ENCODE measurements at regions not wholly inside any gene's neighbourhood (a gene's known extent, or its start where the extent isn't known, plus 50 kb on each side); places are given as distances from the start of the nearest gene placed in this dataset.

- ATAC-seq (no peak), DNase-seq (no peak)
- Histone ChIP-seq H3K9me3 (no peaks in the 10 kb centered on the region), H3K4me3 (no peak overlapping the region), H3K27ac (no peak overlapping the region), H3K36me3 (no peaks in the 10 kb centered on the region), H3K4me1 (no peaks in the 10 kb centered on the region), H3K27me3 (no peaks in the 10 kb centered on the region)
- no peak for TF ChIP-seq POLR2A (IDR thresholded peaks at IDR 0.05)
- TF ChIP-seq, protein P1, sequence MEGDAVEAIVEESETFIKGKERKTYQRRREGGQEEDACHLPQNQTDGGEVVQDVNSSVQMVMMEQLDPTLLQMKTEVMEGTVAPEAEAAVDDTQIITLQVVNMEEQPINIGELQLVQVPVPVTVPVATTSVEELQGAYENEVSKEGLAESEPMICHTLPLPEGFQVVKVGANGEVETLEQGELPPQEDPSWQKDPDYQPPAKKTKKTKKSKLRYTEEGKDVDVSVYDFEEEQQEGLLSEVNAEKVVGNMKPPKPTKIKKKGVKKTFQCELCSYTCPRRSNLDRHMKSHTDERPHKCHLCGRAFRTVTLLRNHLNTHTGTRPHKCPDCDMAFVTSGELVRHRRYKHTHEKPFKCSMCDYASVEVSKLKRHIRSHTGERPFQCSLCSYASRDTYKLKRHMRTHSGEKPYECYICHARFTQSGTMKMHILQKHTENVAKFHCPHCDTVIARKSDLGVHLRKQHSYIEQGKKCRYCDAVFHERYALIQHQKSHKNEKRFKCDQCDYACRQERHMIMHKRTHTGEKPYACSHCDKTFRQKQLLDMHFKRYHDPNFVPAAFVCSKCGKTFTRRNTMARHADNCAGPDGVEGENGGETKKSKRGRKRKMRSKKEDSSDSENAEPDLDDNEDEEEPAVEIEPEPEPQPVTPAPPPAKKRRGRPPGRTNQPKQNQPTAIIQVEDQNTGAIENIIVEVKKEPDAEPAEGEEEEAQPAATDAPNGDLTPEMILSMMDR (IDR thresholded peaks at IDR 0.05 in 4 of 5, conservative IDR thresholded peaks at IDR 0.05 in 1 of 5), result no peak
- intact Hi-C loops (cut with DNase I; ENCODE audit: low total_unique reads), result no loop called here
- in situ Hi-C loops (cut with MboI; ENCODE audit: low sequenced_read_pairs in 4 of 4), result loop anchor here (10.0 to 25.0 kb wide), 2 partner anchors 892 to 900 kb away; no protein-coding TSS in a partner anchor
Measured at GRCh38 chr13:84912720-84913119, 886.5 kb downstream of the SLITRK6 start.

GRCh38 chr13:84910423-84910822 is 888.8 kb downstream of the SLITRK6 start:
- ATAC-seq, result no peak
- Histone ChIP-seq H3K36me3 (no peaks in the 10 kb centered on the region), H3K4me3 (no peak overlapping the region), H3K9me3 (no peaks in the 10 kb centered on the region), H3K27ac (no peak overlapping the region), H3K27me3 (no peaks in the 10 kb centered on the region), H3K4me1 (no peaks in the 10 kb centered on the region)
- intact Hi-C loops (cut with DNase I; ENCODE audit: low total_unique reads), result no loop called here
- in situ Hi-C loops (cut with MboI; ENCODE audit: low sequenced_read_pairs in 4 of 4), result loop anchor here (10.0 to 25.0 kb wide), 2 partner anchors 894 to 902 kb away; no protein-coding TSS in a partner anchor
- no peak for DNase-seq
- TF ChIP-seq, protein P1 (IDR thresholded peaks at IDR 0.05 in 4 of 5, conservative IDR thresholded peaks at IDR 0.05 in 1 of 5), result no peak
- no peak for TF ChIP-seq POLR2A (IDR thresholded peaks at IDR 0.05)

GRCh38 chr13:84903391-84903790 is 895.8 kb downstream of the SLITRK6 start:
- TF ChIP-seq, protein P1 (IDR thresholded peaks at IDR 0.05 in 4 of 5, conservative IDR thresholded peaks at IDR 0.05 in 1 of 5), result no peak
- TF ChIP-seq POLR2A (IDR thresholded peaks at IDR 0.05), result no peak
- DNase-seq, result no peak
- H3K4me1 ChIP-seq, result no peaks in the 10 kb centered on the region
- H3K36me3 ChIP-seq, result no peaks in the 10 kb centered on the region
- no peak overlapping the region for H3K4me3 ChIP-seq
- H3K9me3 ChIP-seq, result no peaks in the 10 kb centered on the region
- in situ Hi-C loops (cut with MboI; ENCODE audit: low sequenced_read_pairs in 4 of 4), result loop anchor here in 3 of 4 donors (25.0 kb wide), 1 partner anchor 909 kb away; no protein-coding TSS in a partner anchor
- intact Hi-C loops (cut with DNase I; ENCODE audit: low total_unique reads), result no loop called here
- ATAC-seq, result no peak
- no peaks in the 10 kb centered on the region for H3K27me3 ChIP-seq
- no peak overlapping the region for H3K27ac ChIP-seq

DNA sequence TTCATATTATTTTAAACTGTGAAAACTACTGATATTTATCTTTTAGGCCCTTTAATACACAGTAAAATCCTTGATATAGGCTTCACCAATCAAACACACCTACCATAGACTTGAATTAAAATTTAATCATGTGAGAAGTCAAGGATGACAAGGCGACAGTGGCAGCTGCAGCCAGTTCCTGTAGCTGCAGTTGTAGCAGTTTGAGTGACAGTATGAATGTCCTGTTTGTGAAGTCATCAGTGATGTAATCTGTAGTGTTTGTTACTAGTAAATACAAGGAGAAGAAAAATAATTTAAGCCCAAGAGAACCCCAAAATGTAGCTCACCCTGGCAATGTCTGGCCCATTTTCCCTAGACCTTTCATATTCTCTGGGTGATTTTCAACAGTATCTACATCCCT is 897.0 kb downstream of the SLITRK6 start:
- TF ChIP-seq POLR2A (IDR thresholded peaks at IDR 0.05), result no peak
- TF ChIP-seq, protein P1 (IDR thresholded peaks at IDR 0.05 in 4 of 5, conservative IDR thresholded peaks at IDR 0.05 in 1 of 5), result no peak
- ATAC-seq (no peak), DNase-seq (no peak)
- in situ Hi-C loops (cut with MboI; ENCODE audit: low sequenced_read_pairs in 4 of 4) (loop anchor here in 3 of 4 donors (25.0 kb wide), 1 partner anchor 910 kb away; no protein-coding TSS in a partner anchor), intact Hi-C loops (cut with DNase I; ENCODE audit: low total_unique reads) (no loop called here)
- Histone ChIP-seq H3K36me3 (no peaks in the 10 kb centered on the region), H3K4me3 (no peak overlapping the region), H3K27me3 (no peaks in the 10 kb centered on the region), H3K9me3 (no peaks in the 10 kb centered on the region), H3K27ac (no peak overlapping the region), H3K4me1 (no peaks in the 10 kb centered on the region)

DNA sequence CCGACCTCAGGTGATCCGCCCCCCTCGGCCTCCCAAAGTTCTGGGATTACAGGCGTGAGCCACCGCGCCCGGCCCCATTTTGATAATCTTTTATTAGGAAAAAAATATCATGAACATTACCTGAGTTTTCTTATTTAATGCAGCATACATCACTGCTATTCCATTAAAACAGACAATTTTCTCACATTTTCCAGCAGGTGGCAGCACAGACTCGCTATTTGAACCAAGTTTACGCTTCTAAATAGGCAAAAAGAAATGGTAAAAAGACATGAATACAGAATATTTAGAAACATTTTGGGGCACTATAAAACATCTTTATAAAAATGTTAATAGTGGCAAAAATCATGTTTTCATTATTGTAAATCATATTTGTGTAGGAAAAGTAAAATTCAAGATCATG is 903.1 kb downstream of the SLITRK6 start:
- in situ Hi-C loops (cut with MboI; ENCODE audit: low sequenced_read_pairs in 4 of 4), result loop anchor here in 1 of 4 donors (10.0 kb wide), 1 partner anchor 919 kb away; no protein-coding TSS in a partner anchor
- no peaks in the 10 kb centered on the region for H3K36me3 ChIP-seq
- H3K27ac ChIP-seq, result no peak overlapping the region

More for the DNA sequence above, 903.1 kb downstream of the SLITRK6 start:
- Histone ChIP-seq H3K4me3 (no peak overlapping the region), H3K9me3 (no peaks in the 10 kb centered on the region), H3K27me3 (no peaks in the 10 kb centered on the region), H3K4me1 (no peaks in the 10 kb centered on the region)
- no peak for TF ChIP-seq POLR2A (IDR thresholded peaks at IDR 0.05)
- TF ChIP-seq, protein P1 (IDR thresholded peaks at IDR 0.05 in 4 of 5, conservative IDR thresholded peaks at IDR 0.05 in 1 of 5), result peak in 4 of 5 experiments; percentile 14 to 43 (median 28)
- intact Hi-C loops (cut with DNase I; ENCODE audit: low total_unique reads), result no loop called here
- DNase-seq, result no peak
- no peak for ATAC-seq
